Right lobe of liver (tissue), 6 donors: ENCODE measurements at regions not wholly inside any gene's neighbourhood (a gene's known extent, or its start where the extent isn't known, plus 50 kb on each side); places are given as distances from the start of the nearest gene placed in this dataset.

Experiments used
- ATAC-seq, 4 donors: fragments of 200-7000 bp; cut with Tn5 transposase; one replicate each; pipeline ENCODE4 v1.9.1; 2020; ENCODE audit warnings: mild to moderate bottlenecking in 4 of 4, moderate library complexity in 4 of 4
- DNase-seq, 3 donors: peaks; one replicate each; pipeline ENCODE4 v3.0.0-alpha.2; 2020
- H3K27ac ChIP-seq, 3 donors: fragments of 200-600 bp; one replicate each; pipeline ENCODE4 v1.8.0; 2022
- H3K27me3 ChIP-seq, 2 donors: fragments of 200-600 bp; one replicate each; pipeline ENCODE4 v1.8.0; 2022
- H3K36me3 ChIP-seq, 4 donors: fragments of 200-600 bp; sonication (generic) in 1 of 4; one replicate each; pipeline versions ENCODE4 v1.5.1 to v1.8.0; 2017 to 2022; ENCODE audit warnings: control low read depth in 1 of 4
- H3K4me1 ChIP-seq, 4 donors: fragments of 200-600 bp; sonication (generic) in 1 of 4; one replicate each; pipeline versions ENCODE4 v1.5.1 to v1.8.0; 2017 to 2022; ENCODE audit warnings: control low read depth in 1 of 4
- H3K4me3 ChIP-seq, 3 donors: fragments of 200-600 bp; one replicate each; pipeline ENCODE4 v1.8.0; 2022
- H3K9me3 ChIP-seq, 4 donors: fragments of 200-600 bp; sonication (generic) in 1 of 4; one replicate each; pipeline versions ENCODE4 v1.5.1 to v1.8.0; 2017 to 2022; ENCODE audit warnings: control low read depth in 1 of 4
- CTCF ChIP-seq, 4 donors: fragments of 200-600 bp in 3 of 4; fragments of 450-650 bp in 1 of 4; IDR thresholded peaks; one replicate each; pipeline versions ENCODE4 v1.5.1 to v1.8.0; 2016 to 2022; ENCODE audit warnings: antibody characterized with exemption in 4 of 4, mild to moderate bottlenecking in 2 of 4
- POLR2A ChIP-seq: fragments of 450-650 bp; IDR thresholded peaks from one replicate; pipeline ENCODE4 v1.6.1; 2017; ENCODE audit warnings: antibody characterized with exemption, mild to moderate bottlenecking
- WGBS: methylation state at CpG from one replicate; pipeline ENCODE4 v1.1.6; 2018; ENCODE audit warnings: low coverage, low lambda C conversion rate; ENCODE audit not compliant: insufficient coverage; ENCODE audit errors: missing lambda C conversion rate; 5-methylcytosine and 5-hydroxymethylcytosine counted together
- intact Hi-C, 2 donors: fragments of 100-400 bp; cut with DNase I; formaldehyde crosslinking; loops; one replicate each; pipeline versions ENCODE4 v1.11.2 to v1.14.1; 2022
- donor health status: DM: no; HTN: yes; CAD: no.
- donor health status: DM: no; HTN: no; CAD: no.
- donor health status: DM: no; HTN: no; CAD: no.
- donor health status: DM: no; HTN: yes; CAD: no.
- donor health status: DM: no; HTN: yes; CAD: no.

GRCh38 chr7:47216439-47216838 is 365.5 kb downstream of the TNS3 start:
- ATAC-seq, result no peak
- no peaks in the 10 kb centered on the region for H3K9me3 ChIP-seq
- no peak for TF ChIP-seq CTCF (IDR thresholded peaks at IDR 0.05)
- TF ChIP-seq POLR2A, result no peak
- DNase-seq, result no peak
- no peaks in the 10 kb centered on the region for H3K27me3 ChIP-seq
- no peaks in the 10 kb centered on the region for H3K4me1 ChIP-seq
- whole genome bisulfite sequencing, result 66% methylated on average over 3 of the region's 3 CpGs
- H3K27ac ChIP-seq, result no peak overlapping the region
- intact Hi-C loops, result no loop called here
- no peak overlapping the region for H3K4me3 ChIP-seq
- H3K36me3 ChIP-seq, result no peaks in the 10 kb centered on the region

GRCh38 chr7:47215640-47216039 is 366.3 kb downstream of the TNS3 start:
- ATAC-seq (no peak), DNase-seq (no peak)
- Histone ChIP-seq H3K36me3 (no peaks in the 10 kb centered on the region), H3K4me3 (no peak overlapping the region), H3K27me3 (no peaks in the 10 kb centered on the region), H3K9me3 (no peaks in the 10 kb centered on the region), H3K27ac (no peak overlapping the region), H3K4me1 (no peaks in the 10 kb centered on the region)
- TF ChIP-seq CTCF (IDR thresholded peaks at IDR 0.05) (no peak), POLR2A (no peak)
- intact Hi-C loops, result no loop called here
- 72% methylated on average over 6 of the region's 7 CpGs for WGBS

- Histone ChIP-seq H3K4me3 (no peak overlapping the region), H3K4me1 (no peaks in the 10 kb centered on the region), H3K9me3 (no peaks in the 10 kb centered on the region), H3K27ac (no peak overlapping the region), H3K27me3 (no peaks in the 10 kb centered on the region), H3K36me3 (no peaks in the 10 kb centered on the region)
- ATAC-seq, result no peak
- intact Hi-C loops, result no loop called here
- TF ChIP-seq CTCF (IDR thresholded peaks at IDR 0.05), result no peak
- no peak for TF ChIP-seq POLR2A
- WGBS, result 96% methylated on average over 3 of the region's 4 CpGs
- no peak for DNase-seq
These were observed 366.9 kb downstream of the TNS3 start for GRCh38 chr7:47215049-47215448.

DNA sequence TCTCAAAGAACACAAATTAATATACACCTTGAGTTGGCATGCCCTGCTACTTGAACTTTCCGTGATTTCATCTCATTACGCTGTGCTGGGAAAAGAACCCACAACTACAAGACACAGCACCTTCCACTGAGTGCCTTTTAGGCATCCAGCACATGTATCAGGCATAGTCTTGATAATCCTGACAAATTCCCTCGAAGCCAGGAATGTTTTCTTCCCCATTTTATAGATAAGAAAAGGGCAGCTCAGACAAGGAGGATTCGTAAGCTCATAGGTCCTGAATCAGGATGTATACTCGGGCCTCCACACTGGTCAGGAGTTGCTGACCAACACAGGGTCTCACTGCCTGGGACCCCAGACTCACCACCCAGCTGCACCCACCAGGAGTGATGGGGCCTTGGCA is 368.6 kb downstream of the TNS3 start:
- Histone ChIP-seq H3K36me3 (no peaks in the 10 kb centered on the region), H3K4me1 (no peaks in the 10 kb centered on the region), H3K9me3 (no peaks in the 10 kb centered on the region), H3K27me3 (no peaks in the 10 kb centered on the region), H3K4me3 (no peak overlapping the region), H3K27ac (no peak overlapping the region)
- DNase-seq (no peak), ATAC-seq (no peak)
- WGBS, result 88% methylated on average over 5 of the region's 5 CpGs
- intact Hi-C loops, result no loop called here
- TF ChIP-seq CTCF (IDR thresholded peaks at IDR 0.05) (no peak), POLR2A (no peak)

GRCh38 chr7:47211519-47211973 is 370.4 kb downstream of the TNS3 start:
- H3K4me3 ChIP-seq, result no peak overlapping the region
- H3K27me3 ChIP-seq, result no peaks in the 10 kb centered on the region
- ATAC-seq (no peak), DNase-seq (no peak)
- intact Hi-C loops, result no loop called here
- no peaks in the 10 kb centered on the region for H3K4me1 ChIP-seq
- 40% methylated on average over 4 of the region's 5 CpGs for WGBS
- no peaks in the 10 kb centered on the region for H3K9me3 ChIP-seq
- no peaks in the 10 kb centered on the region for H3K36me3 ChIP-seq
- no peak overlapping the region for H3K27ac ChIP-seq
- TF ChIP-seq POLR2A (no peak), CTCF (IDR thresholded peaks at IDR 0.05) (no peak)
